Cardiac fibroblast (primary cell): ENCODE measurements at regions not wholly inside any gene's neighbourhood (a gene's known extent, or its start where the extent isn't known, plus 50 kb on each side); places are given as distances from the start of the nearest gene placed in this dataset.

Experiments
- DNase-seq, 2 donors: peaks; one replicate each; pipeline versions ENCODE4 v3.0.0 to v3.0.0-alpha.2; 2010; ENCODE audit warnings: low read depth in 2 of 2
- H3K4me3 ChIP-seq, 2 donors: replicated peaks in 1 of 2; 1 replicate in 1 of 2; 2 replicates in 1 of 2; pipeline ENCODE4 v1.5.1; 2011; ENCODE audit warnings: low read depth in 2 of 2, low read length in 2 of 2, mild to moderate bottlenecking in 2 of 2, moderate library complexity in 1 of 2
- CTCF ChIP-seq: IDR thresholded peaks from one replicate; pipeline ENCODE4 v1.5.1; 2011; ENCODE audit warnings: low read depth, mild to moderate bottlenecking, low read length, inconsistent platforms

GRCh38 chr14:22118899-22119477 lies 445.4 kb upstream of the OR4E1 start:
- H3K4me3 ChIP-seq = no peak overlapping the region
- TF ChIP-seq CTCF = no peak
- peak in 1 of 2 donors; percentile 9 for DNase-seq

GRCh38 chr14:22113401-22113800 lies 439.8 kb upstream of the OR4E1 start:
- TF ChIP-seq CTCF = no peak
- DNase-seq = no peak
- no peak overlapping the region for H3K4me3 ChIP-seq

GRCh38 chr14:22112004-22112403 lies 438.4 kb upstream of the OR4E1 start:
- no peak overlapping the region for H3K4me3 ChIP-seq
- TF ChIP-seq CTCF = peak; percentile 31
- DNase-seq = peak in 1 of 2 donors; percentile 1

- no peak for TF ChIP-seq CTCF
- DNase-seq = no peak
- H3K4me3 ChIP-seq = no peak overlapping the region
Observed at GRCh38 chr14:22107753-22108152, 434.1 kb upstream of the OR4E1 start.

GRCh38 chr14:22106700-22107697 lies 433.4 kb upstream of the OR4E1 start:
- no peak for TF ChIP-seq CTCF
- no peak for DNase-seq

GRCh38 chr14:22105624-22106006 lies 432.0 kb upstream of the OR4E1 start:
- H3K4me3 ChIP-seq = no peak overlapping the region
- no peak for TF ChIP-seq CTCF
- DNase-seq = no peak

More at GRCh38 chr14:22106700-22107697, 433.4 kb upstream of the OR4E1 start:
- H3K4me3 ChIP-seq = no peak overlapping the region
